IPS-18c (cell line): ENCODE measurements at regions not wholly inside any gene's neighbourhood (a gene's known extent, or its start where the extent isn't known, plus 50 kb on each side); places are given as distances from the start of the nearest gene placed in this dataset.

Experiments
- H3K4me3 ChIP-seq: 2 replicates; pipeline ENCODE4 v1.7.0; 2013; ENCODE audit warnings: low read depth, mild to moderate bottlenecking, low read length, moderate library complexity; ENCODE audit not compliant: insufficient read depth
- H3K9me3 ChIP-seq: one replicate; pipeline ENCODE4 v1.6.1; 2013; ENCODE audit warnings: mild to moderate bottlenecking, low read length, moderate library complexity; ENCODE audit not compliant: control insufficient read depth, insufficient read depth

GRCh38 chr6:18961566-18961965 lies 574.4 kb downstream of the RNF144B start:
- H3K9me3 ChIP-seq: peaks cover 2% of the 10 kb centered on the region
- H3K4me3 ChIP-seq: no peak overlapping the region

- no peak overlapping the region for H3K4me3 ChIP-seq
- H3K9me3 ChIP-seq: peaks cover 2% of the 10 kb centered on the region
These were observed 575.3 kb downstream of the RNF144B start for GRCh38 chr6:18962361-18962905.

GRCh38 chr6:18963439-18963838 lies 576.3 kb downstream of the RNF144B start:
- Histone ChIP-seq H3K4me3 (no peak overlapping the region), H3K9me3 (peaks cover 2% of the 10 kb centered on the region)

GRCh38 chr6:18973251-18973650 lies 586.1 kb downstream of the RNF144B start:
- no peaks in the 10 kb centered on the region for H3K9me3 ChIP-seq
- no peak overlapping the region for H3K4me3 ChIP-seq

GRCh38 chr6:18976091-18976490 lies 588.9 kb downstream of the RNF144B start:
- Histone ChIP-seq H3K4me3 (no peak overlapping the region), H3K9me3 (no peaks in the 10 kb centered on the region)

- Histone ChIP-seq H3K4me3 (no peak overlapping the region), H3K9me3 (peaks cover 2% of the 10 kb centered on the region)
These were observed 589.8 kb downstream of the RNF144B start for GRCh38 chr6:18976966-18977365.

- Histone ChIP-seq H3K4me3 (no peak overlapping the region), H3K9me3 (peaks cover 2% of the 10 kb centered on the region)
These were observed 591.4 kb downstream of the RNF144B start for GRCh38 chr6:18978337-18979128.

GRCh38 chr6:18985061-18985460 lies 597.9 kb downstream of the RNF144B start:
- Histone ChIP-seq H3K4me3 (no peak overlapping the region), H3K9me3 (peaks cover 2% of the 10 kb centered on the region)

- Histone ChIP-seq H3K9me3 (peaks cover 2% of the 10 kb centered on the region), H3K4me3 (no peak overlapping the region)
These were observed 598.8 kb downstream of the RNF144B start for GRCh38 chr6:18985996-18986395.

GRCh38 chr6:18988636-18989035 lies 601.5 kb downstream of the RNF144B start:
- Histone ChIP-seq H3K4me3 (no peak overlapping the region), H3K9me3 (no peaks in the 10 kb centered on the region)

- Histone ChIP-seq H3K4me3 (no peak overlapping the region), H3K9me3 (no peaks in the 10 kb centered on the region)
These were observed 603.2 kb downstream of the RNF144B start for GRCh38 chr6:18990059-18990978.

GRCh38 chr6:18997375-18997826 lies 610.3 kb downstream of the RNF144B start:
- no peaks in the 10 kb centered on the region for H3K9me3 ChIP-seq
- no peak overlapping the region for H3K4me3 ChIP-seq

- no peaks in the 10 kb centered on the region for H3K9me3 ChIP-seq
- no peak overlapping the region for H3K4me3 ChIP-seq
These were observed 615.9 kb downstream of the RNF144B start for GRCh38 chr6:19002976-19003560.

- Histone ChIP-seq H3K9me3 (no peaks in the 10 kb centered on the region), H3K4me3 (no peak overlapping the region)
These were observed 617.0 kb downstream of the RNF144B start for GRCh38 chr6:19004176-19004575.

- H3K9me3 ChIP-seq: no peaks in the 10 kb centered on the region
- no peak overlapping the region for H3K4me3 ChIP-seq
These were observed 622.6 kb downstream of the RNF144B start for GRCh38 chr6:19009769-19010168.

- Histone ChIP-seq H3K9me3 (no peaks in the 10 kb centered on the region), H3K4me3 (no peak overlapping the region)
These were observed 626.0 kb downstream of the RNF144B start for GRCh38 chr6:19013026-19013705.

- no peak overlapping the region for H3K4me3 ChIP-seq
- H3K9me3 ChIP-seq: no peaks in the 10 kb centered on the region
These were observed 637.6 kb downstream of the RNF144B start for GRCh38 chr6:19024737-19025136.
